ENCODE measurements at regions not wholly inside any gene's neighbourhood (a gene's known extent, or its start where the extent isn't known, plus 50 kb on each side); places are given as distances from the start of the nearest gene placed in this dataset.

DNA sequence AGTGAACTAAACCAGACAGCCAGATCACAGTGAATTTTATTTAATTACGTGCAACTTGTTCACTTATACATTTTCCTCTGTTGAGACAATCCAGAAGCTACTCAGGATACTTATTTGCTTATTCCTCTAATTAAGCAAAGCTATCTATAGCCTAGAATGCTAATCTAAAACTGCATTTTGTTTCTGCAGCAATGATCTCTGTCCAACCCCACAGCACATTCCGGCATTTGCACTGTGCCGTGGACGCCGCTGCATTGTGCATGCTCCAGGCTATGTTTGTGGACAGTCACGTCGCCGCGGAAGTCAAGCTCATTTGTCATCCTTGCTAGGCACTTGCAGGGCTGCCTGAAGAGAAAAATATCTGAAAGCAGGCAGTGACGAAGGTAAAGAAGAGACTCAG lies 406.9 kb downstream of the RFC3 start:
- no peak for DNase-seq (ENCODE audit: low read depth in 6 of 9, low spot score in 9 of 9)
- H3K9me3 ChIP-seq (ENCODE audit: control insufficient read depth in 2 of 2, insufficient read depth in 1 of 2, low read length in 1 of 2): peaks cover 0 to 3% of the 10 kb centered on the region in 2 donors
- no peaks in the 10 kb centered on the region for H3K36me3 ChIP-seq (ENCODE audit: control insufficient read depth in 2 of 2, insufficient read depth in 2 of 2, low read length in 1 of 2)
- WGBS: 90% methylated on average over 10 of the region's 10 CpGs
- H3K27me3 ChIP-seq (ENCODE audit: control insufficient read depth in 2 of 2, insufficient read depth in 1 of 2, low read length in 1 of 2): no peaks in the 10 kb centered on the region
- no peak overlapping the region for H3K4me3 ChIP-seq (ENCODE audit: low read length in 2 of 2)
- no peak overlapping the region for H3K27ac ChIP-seq (ENCODE audit: low read depth in 1 of 2, low read length in 1 of 2)
- H3K4me1 ChIP-seq (ENCODE audit: control insufficient read depth in 2 of 2, insufficient read depth in 2 of 2, low read length in 2 of 2): no peaks in the 10 kb centered on the region

DNA sequence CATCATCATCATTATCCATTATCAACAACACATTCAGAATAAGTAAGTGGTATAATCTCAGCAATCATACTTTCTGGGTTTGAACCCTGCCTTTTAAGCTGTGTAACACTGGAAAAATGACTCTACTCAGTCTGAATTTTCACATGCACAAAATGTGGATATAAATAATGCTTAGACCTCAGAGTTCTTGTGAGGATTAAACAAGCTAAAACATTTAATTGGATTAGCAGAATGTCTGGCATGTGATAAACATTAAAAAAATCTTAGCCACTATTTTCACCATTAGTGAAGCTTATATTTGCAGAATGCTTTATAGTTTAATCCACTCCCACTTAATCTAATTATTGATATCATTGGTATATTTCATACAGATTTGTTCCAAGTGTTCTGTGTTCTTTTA lies 412.3 kb downstream of the RFC3 start:
- no peak overlapping the region for H3K27ac ChIP-seq (ENCODE audit: low read depth in 1 of 2, low read length in 1 of 2)
- no peaks in the 10 kb centered on the region for H3K36me3 ChIP-seq (ENCODE audit: control insufficient read depth in 2 of 2, insufficient read depth in 2 of 2, low read length in 1 of 2)
- no peaks in the 10 kb centered on the region for H3K4me1 ChIP-seq (ENCODE audit: control insufficient read depth in 2 of 2, insufficient read depth in 2 of 2, low read length in 2 of 2)
- H3K27me3 ChIP-seq (ENCODE audit: control insufficient read depth in 2 of 2, insufficient read depth in 1 of 2, low read length in 1 of 2): no peaks in the 10 kb centered on the region
- no peak overlapping the region for H3K4me3 ChIP-seq (ENCODE audit: low read length in 2 of 2)
- H3K9me3 ChIP-seq (ENCODE audit: control insufficient read depth in 2 of 2, insufficient read depth in 1 of 2, low read length in 1 of 2): peaks cover 0 to 3% of the 10 kb centered on the region in 2 donors
- DNase-seq (ENCODE audit: low read depth in 6 of 9, low spot score in 9 of 9): no peak

DNA sequence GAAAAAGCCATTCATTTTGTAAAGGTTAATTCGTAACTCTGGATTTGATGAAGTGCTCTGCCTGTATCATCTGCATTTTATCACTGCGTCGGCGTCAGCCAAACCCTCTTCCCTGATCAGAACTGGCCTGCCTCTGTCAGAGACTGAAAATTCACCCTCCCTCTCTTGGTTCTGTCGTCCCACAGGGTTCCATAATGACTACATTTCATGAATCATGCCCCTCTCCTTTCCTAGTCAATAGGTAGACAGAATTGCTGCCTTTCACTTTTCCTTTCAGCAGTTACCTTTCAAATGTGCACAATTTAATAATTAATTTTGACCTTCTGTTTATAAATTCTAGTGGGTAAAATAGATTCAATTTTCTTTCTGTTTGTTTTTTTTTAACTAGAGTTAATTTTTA lies 423.4 kb downstream of the RFC3 start:
- Histone ChIP-seq H3K4me1 (ENCODE audit: control insufficient read depth in 2 of 2, insufficient read depth in 2 of 2, low read length in 2 of 2) (no peaks in the 10 kb centered on the region), H3K36me3 (ENCODE audit: control insufficient read depth in 2 of 2, insufficient read depth in 2 of 2, low read length in 1 of 2) (no peaks in the 10 kb centered on the region), H3K27me3 (ENCODE audit: control insufficient read depth in 2 of 2, insufficient read depth in 1 of 2, low read length in 1 of 2) (no peaks in the 10 kb centered on the region), H3K4me3 (ENCODE audit: low read length in 2 of 2) (no peak overlapping the region), H3K9me3 (ENCODE audit: control insufficient read depth in 2 of 2, insufficient read depth in 1 of 2, low read length in 1 of 2) (peaks cover 0 to 5% of the 10 kb centered on the region in 2 donors), H3K27ac (ENCODE audit: low read depth in 1 of 2, low read length in 1 of 2) (no peak overlapping the region)
- no peak for DNase-seq (ENCODE audit: low read depth in 6 of 9, low spot score in 9 of 9)
- WGBS: 86% methylated on average over 5 of the region's 5 CpGs

DNA sequence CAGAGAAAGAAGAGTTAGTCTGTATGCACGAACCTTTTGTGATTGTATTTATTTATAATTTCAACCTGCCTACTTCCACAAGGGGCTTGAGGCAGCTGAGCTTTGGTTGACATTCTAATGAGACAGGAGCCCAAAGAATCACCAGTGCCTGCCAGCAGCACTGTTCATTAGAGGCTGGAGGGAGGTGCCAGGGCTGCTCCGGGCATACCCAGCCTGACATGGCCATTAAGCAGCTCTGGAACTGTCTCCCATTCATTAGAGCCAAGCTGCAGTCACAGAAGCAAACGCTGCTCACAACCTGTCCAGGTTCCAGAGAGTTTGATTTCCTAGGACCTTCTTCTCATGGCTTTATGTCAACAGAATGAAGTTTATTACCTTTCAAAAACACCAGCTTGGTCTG lies 425.5 kb downstream of the RFC3 start:
- no peak overlapping the region for H3K27ac ChIP-seq (ENCODE audit: low read depth in 1 of 2, low read length in 1 of 2)
- no peaks in the 10 kb centered on the region for H3K36me3 ChIP-seq (ENCODE audit: control insufficient read depth in 2 of 2, insufficient read depth in 2 of 2, low read length in 1 of 2)
- no peak overlapping the region for H3K4me3 ChIP-seq (ENCODE audit: low read length in 2 of 2)
- peaks cover 0 to 4% of the 10 kb centered on the region in 2 donors for H3K9me3 ChIP-seq (ENCODE audit: control insufficient read depth in 2 of 2, insufficient read depth in 1 of 2, low read length in 1 of 2)
- H3K4me1 ChIP-seq (ENCODE audit: control insufficient read depth in 2 of 2, insufficient read depth in 2 of 2, low read length in 2 of 2): no peaks in the 10 kb centered on the region
- WGBS: 86% methylated on average over 3 of the region's 3 CpGs
- no peaks in the 10 kb centered on the region for H3K27me3 ChIP-seq (ENCODE audit: control insufficient read depth in 2 of 2, insufficient read depth in 1 of 2, low read length in 1 of 2)
- DNase-seq (ENCODE audit: low read depth in 6 of 9, low spot score in 9 of 9): no peak

DNA sequence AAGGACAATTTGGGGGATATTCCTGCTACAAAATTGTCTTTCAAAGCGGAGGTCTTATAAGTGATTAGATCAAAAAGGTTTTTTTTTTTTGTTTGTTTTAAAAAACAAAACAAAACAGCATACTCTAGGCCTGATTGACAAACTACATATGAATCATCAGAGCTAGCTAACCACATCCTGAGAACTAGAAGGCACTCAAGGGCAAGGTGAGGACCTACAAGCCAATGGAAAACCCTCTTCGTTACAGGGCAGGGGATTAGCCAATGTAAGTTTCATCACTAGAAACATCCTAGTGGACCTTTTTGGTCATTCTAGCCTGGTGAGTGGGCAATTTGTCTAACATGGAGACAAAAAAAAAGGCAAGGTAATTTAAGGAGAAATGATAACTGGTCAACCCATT lies 428.6 kb downstream of the RFC3 start:
- WGBS: 94% methylated on average over 2 of the region's 2 CpGs
- H3K4me1 ChIP-seq (ENCODE audit: control insufficient read depth in 2 of 2, insufficient read depth in 2 of 2, low read length in 2 of 2): no peaks in the 10 kb centered on the region
- no peaks in the 10 kb centered on the region for H3K36me3 ChIP-seq (ENCODE audit: control insufficient read depth in 2 of 2, insufficient read depth in 2 of 2, low read length in 1 of 2)
- no peak for DNase-seq (ENCODE audit: low read depth in 6 of 9, low spot score in 9 of 9)
- H3K27me3 ChIP-seq (ENCODE audit: control insufficient read depth in 2 of 2, insufficient read depth in 1 of 2, low read length in 1 of 2): no peaks in the 10 kb centered on the region
- no peak overlapping the region for H3K27ac ChIP-seq (ENCODE audit: low read depth in 1 of 2, low read length in 1 of 2)
- no peak overlapping the region for H3K4me3 ChIP-seq (ENCODE audit: low read length in 2 of 2)
- peaks cover 0 to 4% of the 10 kb centered on the region in 2 donors for H3K9me3 ChIP-seq (ENCODE audit: control insufficient read depth in 2 of 2, insufficient read depth in 1 of 2, low read length in 1 of 2)

DNA sequence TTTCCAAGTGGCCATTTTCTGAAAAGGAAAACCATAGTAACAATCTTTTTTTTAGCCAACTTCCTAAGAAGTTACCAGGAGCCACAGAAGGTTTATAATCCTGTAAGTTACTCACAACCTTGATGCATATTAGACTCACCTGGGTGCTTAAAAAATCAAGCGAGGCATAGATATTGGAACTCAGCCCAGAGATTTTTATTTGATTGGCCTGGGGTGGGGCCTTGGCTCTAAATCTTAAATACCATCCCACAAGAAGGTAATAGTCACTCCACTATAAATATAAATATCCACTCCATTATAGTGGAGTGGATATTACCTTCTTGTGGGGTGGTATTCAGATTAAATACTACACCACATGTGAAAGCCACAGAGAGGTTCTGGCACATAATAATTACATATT lies 429.6 kb downstream of the RFC3 start:
- Histone ChIP-seq H3K36me3 (ENCODE audit: control insufficient read depth in 2 of 2, insufficient read depth in 2 of 2, low read length in 1 of 2) (no peaks in the 10 kb centered on the region), H3K27me3 (ENCODE audit: control insufficient read depth in 2 of 2, insufficient read depth in 1 of 2, low read length in 1 of 2) (no peaks in the 10 kb centered on the region), H3K27ac (ENCODE audit: low read depth in 1 of 2, low read length in 1 of 2) (no peak overlapping the region), H3K4me1 (ENCODE audit: control insufficient read depth in 2 of 2, insufficient read depth in 2 of 2, low read length in 2 of 2) (no peaks in the 10 kb centered on the region), H3K4me3 (ENCODE audit: low read length in 2 of 2) (no peak overlapping the region), H3K9me3 (ENCODE audit: control insufficient read depth in 2 of 2, insufficient read depth in 1 of 2, low read length in 1 of 2) (peaks cover 0 to 4% of the 10 kb centered on the region in 2 donors)
- DNase-seq (ENCODE audit: low read depth in 6 of 9, low spot score in 9 of 9): no peak
- 89% methylated on average over 1 of the region's 1 CpG for WGBS

DNA sequence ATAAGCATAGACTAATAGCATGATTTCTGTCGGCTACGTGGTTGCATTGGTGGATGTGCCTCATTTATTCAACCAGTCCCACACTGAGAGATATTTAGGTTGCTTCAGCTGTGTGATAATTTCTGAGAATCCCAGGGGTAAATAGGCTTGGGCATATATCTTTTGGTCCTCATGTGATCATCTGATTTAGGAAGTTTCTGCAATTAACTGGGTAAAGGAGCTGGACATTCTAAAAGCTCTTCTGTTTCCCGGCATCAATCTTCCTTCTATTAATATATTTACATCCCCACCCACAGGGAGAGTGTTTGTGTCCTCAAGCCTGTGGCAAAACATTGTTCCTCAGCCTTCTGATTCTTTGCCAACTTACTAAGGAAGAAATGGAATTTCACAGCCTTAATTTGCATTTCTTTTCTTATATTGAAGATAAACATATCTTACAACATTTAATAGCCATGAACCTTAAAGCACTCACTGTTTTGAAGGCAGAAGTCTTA lies 431.6 kb downstream of the RFC3 start:
- peaks cover 0 to 1% of the 10 kb centered on the region in 2 donors for H3K9me3 ChIP-seq (ENCODE audit: control insufficient read depth in 2 of 2, insufficient read depth in 1 of 2, low read length in 1 of 2)
- H3K27me3 ChIP-seq (ENCODE audit: control insufficient read depth in 2 of 2, insufficient read depth in 1 of 2, low read length in 1 of 2): no peaks in the 10 kb centered on the region
- no peak overlapping the region for H3K27ac ChIP-seq (ENCODE audit: low read depth in 1 of 2, low read length in 1 of 2)
- WGBS: 93% methylated on average over 3 of the region's 3 CpGs
- no peak overlapping the region for H3K4me3 ChIP-seq (ENCODE audit: low read length in 2 of 2)
- H3K4me1 ChIP-seq (ENCODE audit: control insufficient read depth in 2 of 2, insufficient read depth in 2 of 2, low read length in 2 of 2): no peaks in the 10 kb centered on the region
- no peaks in the 10 kb centered on the region for H3K36me3 ChIP-seq (ENCODE audit: control insufficient read depth in 2 of 2, insufficient read depth in 2 of 2, low read length in 1 of 2)
- DNase-seq (ENCODE audit: low read depth in 6 of 9, low spot score in 9 of 9): no peak

DNA sequence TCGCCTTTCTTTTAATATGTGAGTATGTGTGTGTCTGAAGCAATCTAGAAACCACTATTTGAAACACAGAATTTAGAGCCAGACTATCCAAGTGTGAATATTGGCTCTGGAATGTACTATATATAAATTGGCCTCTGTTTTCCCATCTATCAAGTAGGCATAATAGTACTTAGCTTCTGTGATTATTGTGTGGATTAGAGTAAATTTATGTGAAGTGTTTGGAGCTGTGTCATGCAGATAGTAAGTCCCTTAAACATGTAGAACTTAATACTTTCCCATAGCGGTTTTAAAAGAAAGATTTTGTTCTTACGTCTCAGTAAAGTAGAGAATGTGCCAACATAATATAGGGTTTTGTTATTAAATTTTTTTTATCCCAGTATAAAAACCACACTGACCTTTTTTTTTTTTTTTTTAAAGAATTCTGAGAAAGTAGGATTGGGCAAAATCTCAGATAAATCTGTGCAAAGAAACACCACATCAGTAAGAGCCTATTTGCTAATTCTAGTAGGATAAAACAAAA lies 432.3 kb downstream of the RFC3 start:
- H3K36me3 ChIP-seq (ENCODE audit: control insufficient read depth in 2 of 2, insufficient read depth in 2 of 2, low read length in 1 of 2): no peaks in the 10 kb centered on the region
- H3K27me3 ChIP-seq (ENCODE audit: control insufficient read depth in 2 of 2, insufficient read depth in 1 of 2, low read length in 1 of 2): no peaks in the 10 kb centered on the region
- H3K4me3 ChIP-seq (ENCODE audit: low read length in 2 of 2): no peak overlapping the region
- peaks cover 0 to 4% of the 10 kb centered on the region in 2 donors for H3K9me3 ChIP-seq (ENCODE audit: control insufficient read depth in 2 of 2, insufficient read depth in 1 of 2, low read length in 1 of 2)
- DNase-seq (ENCODE audit: low read depth in 6 of 9, low spot score in 9 of 9): no peak
- H3K4me1 ChIP-seq (ENCODE audit: control insufficient read depth in 2 of 2, insufficient read depth in 2 of 2, low read length in 2 of 2): no peaks in the 10 kb centered on the region
- WGBS: 94% methylated on average over 3 of the region's 3 CpGs
- no peak overlapping the region for H3K27ac ChIP-seq (ENCODE audit: low read depth in 1 of 2, low read length in 1 of 2)

DNA sequence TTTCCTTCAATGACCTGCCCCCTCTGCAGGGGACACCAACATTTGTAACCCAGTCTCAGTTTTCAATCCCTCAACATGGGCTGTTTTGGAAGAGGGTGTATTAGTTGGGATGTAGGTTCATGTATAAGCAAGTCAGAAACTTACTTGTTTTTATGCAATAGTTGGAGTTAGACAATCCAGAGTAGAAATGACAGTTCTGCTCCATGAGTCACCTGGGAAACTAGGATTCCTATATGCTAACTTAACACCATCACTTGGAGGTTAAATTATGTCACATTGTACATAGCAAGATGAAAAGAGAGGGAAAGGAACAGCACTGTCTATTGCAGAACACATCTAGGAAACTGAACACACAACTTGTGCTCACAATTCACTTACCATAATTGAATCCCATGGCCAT lies 436.4 kb downstream of the RFC3 start:
- Histone ChIP-seq H3K27ac (ENCODE audit: low read depth in 1 of 2, low read length in 1 of 2) (no peak overlapping the region), H3K4me1 (ENCODE audit: control insufficient read depth in 2 of 2, insufficient read depth in 2 of 2, low read length in 2 of 2) (no peaks in the 10 kb centered on the region), H3K36me3 (ENCODE audit: control insufficient read depth in 2 of 2, insufficient read depth in 2 of 2, low read length in 1 of 2) (no peaks in the 10 kb centered on the region), H3K4me3 (ENCODE audit: low read length in 2 of 2) (no peak overlapping the region), H3K9me3 (ENCODE audit: control insufficient read depth in 2 of 2, insufficient read depth in 1 of 2, low read length in 1 of 2) (peaks cover 0 to 4% of the 10 kb centered on the region in 2 donors), H3K27me3 (ENCODE audit: control insufficient read depth in 2 of 2, insufficient read depth in 1 of 2, low read length in 1 of 2) (no peaks in the 10 kb centered on the region)
- no peak for DNase-seq (ENCODE audit: low read depth in 6 of 9, low spot score in 9 of 9)

DNA sequence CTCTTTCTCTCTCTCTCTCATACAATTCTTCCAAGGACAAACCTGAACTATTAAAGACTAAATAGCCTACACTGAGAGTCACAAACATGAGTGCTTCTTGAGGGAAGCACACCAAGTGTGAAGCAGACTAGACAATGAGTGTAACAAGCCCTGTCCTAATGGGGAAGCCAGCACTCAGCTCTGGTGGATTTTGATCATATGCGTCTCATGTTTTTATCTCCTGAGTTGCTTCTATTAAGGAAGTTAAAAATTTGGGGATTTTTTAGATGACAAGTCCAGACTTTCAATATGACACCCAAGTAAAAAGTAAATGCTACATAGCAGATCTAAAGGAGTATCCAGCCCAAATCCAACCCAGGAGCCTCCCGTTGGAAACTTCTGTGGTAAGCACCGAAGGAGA lies 437.8 kb downstream of the RFC3 start:
- peak overlapping the region in 1 of 2 donors; percentile 43 for H3K27ac ChIP-seq (ENCODE audit: low read depth in 1 of 2, low read length in 1 of 2)
- H3K36me3 ChIP-seq (ENCODE audit: control insufficient read depth in 2 of 2, insufficient read depth in 2 of 2, low read length in 1 of 2): no peaks in the 10 kb centered on the region
- H3K9me3 ChIP-seq (ENCODE audit: control insufficient read depth in 2 of 2, insufficient read depth in 1 of 2, low read length in 1 of 2): peaks cover 0 to 4% of the 10 kb centered on the region in 2 donors
- no peaks in the 10 kb centered on the region for H3K4me1 ChIP-seq (ENCODE audit: control insufficient read depth in 2 of 2, insufficient read depth in 2 of 2, low read length in 2 of 2)
- 90% methylated on average over 3 of the region's 3 CpGs for WGBS
- peak in 1 of 9 donors; percentile 9 for DNase-seq (ENCODE audit: low read depth in 6 of 9, low spot score in 9 of 9)
- no peaks in the 10 kb centered on the region for H3K27me3 ChIP-seq (ENCODE audit: control insufficient read depth in 2 of 2, insufficient read depth in 1 of 2, low read length in 1 of 2)
- no peak overlapping the region for H3K4me3 ChIP-seq (ENCODE audit: low read length in 2 of 2)

Data from thymus (tissue), 11 donors.